Lung (tissue), 11 donors: ENCODE measurements at regions not wholly inside any gene's neighbourhood (a gene's known extent, or its start where the extent isn't known, plus 50 kb on each side); places are given as distances from the start of the nearest gene placed in this dataset.

Source experiments
- ATAC-seq: fragments of 200-7000 bp; cut with Tn5 transposase; one replicate; pipeline ENCODE4 v1.9.1; 2020; ENCODE audit warnings: moderate number of reproducible peaks; ENCODE audit not compliant: insufficient read depth, low FRiP score
- DNase-seq, 3 donors: peaks; one replicate each; pipeline ENCODE4 v3.0.0-alpha.2; 2013 to 2017
- H3K27ac ChIP-seq, 2 donors: one replicate each; pipeline ENCODE4 v1.5.1; 2013; ENCODE audit warnings: mild to moderate bottlenecking in 2 of 2, moderate library complexity in 2 of 2, control low read depth in 1 of 2, inconsistent platforms in 1 of 2, low read depth in 1 of 2, low read length in 1 of 2
- H3K27me3 ChIP-seq, 3 donors: one replicate each; pipeline ENCODE4 v1.5.1; 2013; ENCODE audit warnings: low read length in 2 of 3; ENCODE audit not compliant: control insufficient read depth in 3 of 3, insufficient read depth in 3 of 3
- H3K36me3 ChIP-seq, 4 donors: one replicate each; pipeline ENCODE4 v1.5.1; 2013; ENCODE audit warnings: low read length in 4 of 4, mild to moderate bottlenecking in 1 of 4, moderate library complexity in 1 of 4; ENCODE audit not compliant: control insufficient read depth in 4 of 4, insufficient read depth in 4 of 4
- H3K4me1 ChIP-seq, 5 donors: one replicate each; pipeline ENCODE4 v1.5.1; 2013; ENCODE audit warnings: low read length in 5 of 5, mild to moderate bottlenecking in 2 of 5, moderate library complexity in 1 of 5; ENCODE audit not compliant: control insufficient read depth in 5 of 5, insufficient read depth in 5 of 5
- H3K4me3 ChIP-seq: one replicate; pipeline ENCODE4 v1.5.1; 2013; ENCODE audit warnings: mild to moderate bottlenecking, control low read depth, moderate library complexity
- H3K9ac ChIP-seq, 2 donors: one replicate each; pipeline ENCODE4 v1.5.1; 2013; ENCODE audit warnings: low read length in 2 of 2, control low read depth in 1 of 2; ENCODE audit not compliant: insufficient read depth in 1 of 2
- H3K9me3 ChIP-seq, 4 donors: one replicate each; pipeline ENCODE4 v1.5.1; 2013; ENCODE audit warnings: low read length in 3 of 4, mild to moderate bottlenecking in 1 of 4, moderate library complexity in 1 of 4; ENCODE audit not compliant: control insufficient read depth in 4 of 4, insufficient read depth in 3 of 4
- CTCF ChIP-seq: IDR thresholded peaks from 2 replicates; pipeline ENCODE4 v1.5.1; 2012; ENCODE audit warnings: mild to moderate bottlenecking; ENCODE audit errors: control extremely low read depth, extremely low read depth
- whole genome bisulfite sequencing, 2 donors: extraction: QIAGEN DNeasy Blood & Tissue Kit; methylation state at CpG; one replicate each; pipeline ENCODE4 v1.1.7; 2013; 5-methylcytosine and 5-hydroxymethylcytosine counted together
- donor health status: control.
- donor health status: control.
- donor health status: Bipolar disorder and iron deficiency.
- donor health status: healthy.
- donor health status: DM: yes; HTN: yes; CAD: no.

DNA sequence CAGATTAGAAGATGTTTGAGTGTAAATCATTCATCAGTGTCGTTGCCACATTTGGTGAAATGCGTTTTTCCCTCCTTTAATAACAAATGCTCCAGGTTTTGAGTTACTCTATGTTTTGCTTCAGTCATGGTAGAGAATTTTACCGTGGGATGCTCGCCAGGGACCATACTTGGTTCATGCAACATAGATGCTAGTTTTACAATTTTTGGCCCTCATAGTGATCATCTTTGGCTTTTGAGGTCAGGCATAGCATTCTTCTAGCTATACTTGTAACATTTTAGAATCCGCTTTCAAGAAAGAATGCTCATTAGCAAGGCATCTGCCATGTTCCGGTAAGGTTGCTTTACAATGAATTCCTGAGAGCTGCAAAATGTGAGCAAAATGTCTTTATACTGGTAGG, 147.2 kb downstream of the SPCS3 start:
- DNase-seq (no peak), ATAC-seq (no peak)
- Histone ChIP-seq H3K4me1 (no peaks in the 10 kb centered on the region), H3K27me3 (no peaks in the 10 kb centered on the region), H3K36me3 (no peaks in the 10 kb centered on the region), H3K27ac (no peak overlapping the region), H3K9ac (no peak overlapping the region), H3K4me3 (no peak overlapping the region), H3K9me3 (no peaks in the 10 kb centered on the region)
- no peak for TF ChIP-seq CTCF
- WGBS, 2 donors, result 58 to 77% methylated on average over 6 of the region's 6 CpGs

- TF ChIP-seq CTCF, result no peak
These were observed 149.8 kb downstream of the SPCS3 start for GRCh38 chr4:176469546-176469945.

GRCh38 chr4:176470671-176471070, 150.9 kb downstream of the SPCS3 start:
- H3K27me3 ChIP-seq, result no peaks in the 10 kb centered on the region
- H3K4me3 ChIP-seq, result no peak overlapping the region
- 56 to 57% methylated on average over 4 of the region's 4 CpGs for WGBS, 2 donors
- TF ChIP-seq CTCF, result no peak
- no peak overlapping the region for H3K9ac ChIP-seq
- H3K4me1 ChIP-seq, result no peaks in the 10 kb centered on the region
- H3K27ac ChIP-seq, result no peak overlapping the region
- H3K36me3 ChIP-seq, result no peaks in the 10 kb centered on the region
- ATAC-seq (no peak), DNase-seq (peak in 2 of 3 donors; percentile 12 to 19)
- no peaks in the 10 kb centered on the region for H3K9me3 ChIP-seq

More at GRCh38 chr4:176469546-176469945, 149.8 kb downstream of the SPCS3 start:
- Histone ChIP-seq H3K9ac (no peak overlapping the region), H3K9me3 (no peaks in the 10 kb centered on the region), H3K4me1 (no peaks in the 10 kb centered on the region), H3K27me3 (no peaks in the 10 kb centered on the region), H3K4me3 (no peak overlapping the region), H3K36me3 (no peaks in the 10 kb centered on the region), H3K27ac (no peak overlapping the region)
- no peak for DNase-seq
- no peak for ATAC-seq

DNA sequence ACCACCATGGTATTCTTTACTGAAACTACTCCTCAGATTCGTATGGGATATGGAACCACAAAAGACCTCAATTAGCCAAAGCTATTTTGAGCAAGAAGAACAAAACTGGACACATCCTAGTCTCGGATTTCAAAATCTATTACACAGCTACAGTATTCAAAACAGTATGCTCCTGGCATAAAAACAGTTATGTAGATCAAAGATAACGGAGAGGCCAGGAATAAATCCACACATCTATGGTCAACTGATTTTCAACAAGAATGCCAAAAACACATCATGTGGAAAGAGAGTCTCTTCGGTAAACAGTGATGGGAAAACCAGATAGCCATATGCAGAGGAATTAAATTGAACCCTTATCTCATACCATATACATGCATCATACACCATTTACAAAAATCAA, 155.3 kb downstream of the SPCS3 start:
- no peak for TF ChIP-seq CTCF

More for the DNA sequence above, 155.3 kb downstream of the SPCS3 start:
- WGBS, 2 donors, result 86% methylated on average over 4 of the region's 4 CpGs
- Histone ChIP-seq H3K36me3 (no peaks in the 10 kb centered on the region), H3K4me1 (peaks cover 0 to 7% (median 0%) of the 10 kb centered on the region in 5 donors), H3K9ac (no peak overlapping the region), H3K9me3 (no peaks in the 10 kb centered on the region), H3K27ac (no peak overlapping the region), H3K4me3 (no peak overlapping the region), H3K27me3 (no peaks in the 10 kb centered on the region)
- no peak for DNase-seq
- no peak for ATAC-seq
